GM12878 (cell line): ENCODE measurements at regions not wholly inside any gene's neighbourhood (a gene's known extent, or its start where the extent isn't known, plus 50 kb on each side); places are given as distances from the start of the nearest gene placed in this dataset.

Experiments used
- ESRRA ChIP-seq: IDR thresholded peaks from 2 replicates; pipeline ENCODE4 v1.6.1; 2012; ENCODE audit warnings: mild to moderate bottlenecking, low read length, improper control_type of control experiment
- PRDM15 ChIP-seq: fragments of 450-650 bp; formaldehyde crosslinking; IDR thresholded peaks from 2 replicates; pipeline ENCODE4 v1.4.0; 2020; ENCODE audit warnings: mild to moderate bottlenecking, moderate library complexity
- ZNF592 ChIP-seq: fragments of 450-650 bp; IDR thresholded peaks from 2 replicates; pipeline ENCODE4 v1.6.1; 2017; ENCODE audit warnings: mild to moderate bottlenecking, moderate library complexity
- TF ChIP-seq, protein P1 (sequence below): fragments of 450-650 bp; IDR thresholded peaks from 2 replicates; pipeline ENCODE4 v1.6.1; 2017; ENCODE audit warnings: borderline replicate concordance

DNA sequence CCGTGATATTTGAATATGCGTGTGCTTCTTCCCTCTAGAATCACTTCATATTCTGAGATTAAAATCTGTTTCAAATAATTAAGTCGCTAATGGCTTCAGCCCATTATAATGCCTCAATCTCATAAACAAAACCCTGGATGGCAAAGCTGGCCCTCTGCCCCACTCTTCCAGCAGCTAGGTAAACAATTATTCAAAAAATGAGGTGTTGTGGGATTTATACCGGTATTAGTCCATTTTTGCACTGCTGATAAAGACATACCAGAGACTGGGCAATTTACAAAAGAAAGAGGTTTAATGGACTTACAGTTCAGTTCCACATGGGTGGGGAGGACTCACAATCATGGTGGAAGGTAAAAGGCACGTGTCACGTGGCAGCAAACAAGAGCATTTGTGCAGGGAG, 510.4 kb upstream of the ADGRL2 start (continued):
- no peak for TF ChIP-seq ZNF592
- TF ChIP-seq, protein P1, sequence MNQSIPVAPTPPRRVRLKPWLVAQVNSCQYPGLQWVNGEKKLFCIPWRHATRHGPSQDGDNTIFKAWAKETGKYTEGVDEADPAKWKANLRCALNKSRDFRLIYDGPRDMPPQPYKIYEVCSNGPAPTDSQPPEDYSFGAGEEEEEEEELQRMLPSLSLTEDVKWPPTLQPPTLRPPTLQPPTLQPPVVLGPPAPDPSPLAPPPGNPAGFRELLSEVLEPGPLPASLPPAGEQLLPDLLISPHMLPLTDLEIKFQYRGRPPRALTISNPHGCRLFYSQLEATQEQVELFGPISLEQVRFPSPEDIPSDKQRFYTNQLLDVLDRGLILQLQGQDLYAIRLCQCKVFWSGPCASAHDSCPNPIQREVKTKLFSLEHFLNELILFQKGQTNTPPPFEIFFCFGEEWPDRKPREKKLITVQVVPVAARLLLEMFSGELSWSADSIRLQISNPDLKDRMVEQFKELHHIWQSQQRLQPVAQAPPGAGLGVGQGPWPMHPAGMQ: no peak
- TF ChIP-seq ESRRA: no peak
- TF ChIP-seq PRDM15 (CRISPR knock-in tag): no peak
